MM.1S (cell line): ENCODE measurements at regions not wholly inside any gene's neighbourhood (a gene's known extent, or its start where the extent isn't known, plus 50 kb on each side); places are given as distances from the start of the nearest gene placed in this dataset.

Source experiments
- EZH2 ChIP-seq: fragments of 300-600 bp; sonication (generic); optimal IDR thresholded peaks from 2 replicates; pipeline ENCODE3; 2017; ENCODE audit warnings: low read depth, mild to moderate bottlenecking, antibody characterized with exemption, low read length, mixed read lengths
- EZH2phosphoT487 ChIP-seq: fragments of 300-600 bp; sonication (generic); IDR thresholded peaks from 2 replicates; pipeline ENCODE4 v1.6.1; 2018; ENCODE audit warnings: antibody characterized with exemption, low read length
- TF ChIP-seq, protein P1 (sequence below): fragments of 300-600 bp; sonication (generic); IDR thresholded peaks from 2 replicates; pipeline ENCODE4 v1.5.1; 2016; ENCODE audit warnings: antibody characterized with exemption, low read length, mixed read lengths

DNA sequence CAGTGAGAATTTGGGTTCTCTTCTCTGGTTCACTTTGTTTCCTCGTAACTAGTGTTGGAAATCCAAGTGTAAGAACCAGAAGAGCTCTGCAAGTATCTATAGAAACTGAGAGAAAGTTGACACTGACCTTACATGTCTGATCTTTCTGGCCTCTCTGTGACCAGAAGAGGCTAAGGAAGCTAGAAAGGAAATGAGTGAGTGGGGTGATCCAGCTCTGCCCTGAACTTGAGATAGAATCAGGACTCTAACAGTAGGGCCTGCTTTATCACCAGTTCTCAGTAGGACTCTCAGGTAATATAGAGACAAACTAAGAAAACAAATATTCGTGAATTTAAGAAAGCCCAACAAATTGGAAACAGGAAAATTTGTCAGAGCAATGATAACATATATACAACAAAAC lies 441.2 kb upstream of the ZNF804A start:
- TF ChIP-seq, protein P1, sequence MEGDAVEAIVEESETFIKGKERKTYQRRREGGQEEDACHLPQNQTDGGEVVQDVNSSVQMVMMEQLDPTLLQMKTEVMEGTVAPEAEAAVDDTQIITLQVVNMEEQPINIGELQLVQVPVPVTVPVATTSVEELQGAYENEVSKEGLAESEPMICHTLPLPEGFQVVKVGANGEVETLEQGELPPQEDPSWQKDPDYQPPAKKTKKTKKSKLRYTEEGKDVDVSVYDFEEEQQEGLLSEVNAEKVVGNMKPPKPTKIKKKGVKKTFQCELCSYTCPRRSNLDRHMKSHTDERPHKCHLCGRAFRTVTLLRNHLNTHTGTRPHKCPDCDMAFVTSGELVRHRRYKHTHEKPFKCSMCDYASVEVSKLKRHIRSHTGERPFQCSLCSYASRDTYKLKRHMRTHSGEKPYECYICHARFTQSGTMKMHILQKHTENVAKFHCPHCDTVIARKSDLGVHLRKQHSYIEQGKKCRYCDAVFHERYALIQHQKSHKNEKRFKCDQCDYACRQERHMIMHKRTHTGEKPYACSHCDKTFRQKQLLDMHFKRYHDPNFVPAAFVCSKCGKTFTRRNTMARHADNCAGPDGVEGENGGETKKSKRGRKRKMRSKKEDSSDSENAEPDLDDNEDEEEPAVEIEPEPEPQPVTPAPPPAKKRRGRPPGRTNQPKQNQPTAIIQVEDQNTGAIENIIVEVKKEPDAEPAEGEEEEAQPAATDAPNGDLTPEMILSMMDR: no peak
- TF ChIP-seq EZH2phosphoT487: no peak
- no peak for TF ChIP-seq EZH2
